GM21825 (cell line): ENCODE measurements at regions not wholly inside any gene's neighbourhood (a gene's known extent, or its start where the extent isn't known, plus 50 kb on each side); places are given as distances from the start of the nearest gene placed in this dataset.

Experiments used
- ATAC-seq: cut with Tn5 transposase; IDR thresholded peaks from one replicate; pipeline ENCODE4 v1.9.1; 2021; ENCODE audit warnings: mild to moderate bottlenecking, moderate library complexity; ENCODE audit not compliant: unreplicated experiment

DNA sequence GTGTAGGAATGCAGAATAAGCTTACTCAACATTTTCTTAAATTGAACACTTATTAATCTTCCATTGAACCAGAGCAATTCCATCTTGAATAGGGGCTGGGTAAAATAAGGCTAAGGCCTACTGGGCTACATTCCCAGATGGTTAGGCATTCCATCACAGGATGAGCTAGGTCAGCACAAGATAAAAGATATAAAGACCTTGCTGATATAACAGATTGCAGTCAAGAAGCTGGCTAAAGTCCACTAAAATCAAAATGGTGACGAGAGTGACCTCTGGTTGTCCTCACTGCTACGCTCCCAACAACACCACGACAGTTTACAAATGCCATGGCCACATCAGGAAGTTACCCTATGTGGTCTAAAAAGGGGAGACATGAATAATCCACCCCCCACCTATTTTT is 156.1 kb downstream of the NXNL2 start:
- no peak for ATAC-seq

DNA sequence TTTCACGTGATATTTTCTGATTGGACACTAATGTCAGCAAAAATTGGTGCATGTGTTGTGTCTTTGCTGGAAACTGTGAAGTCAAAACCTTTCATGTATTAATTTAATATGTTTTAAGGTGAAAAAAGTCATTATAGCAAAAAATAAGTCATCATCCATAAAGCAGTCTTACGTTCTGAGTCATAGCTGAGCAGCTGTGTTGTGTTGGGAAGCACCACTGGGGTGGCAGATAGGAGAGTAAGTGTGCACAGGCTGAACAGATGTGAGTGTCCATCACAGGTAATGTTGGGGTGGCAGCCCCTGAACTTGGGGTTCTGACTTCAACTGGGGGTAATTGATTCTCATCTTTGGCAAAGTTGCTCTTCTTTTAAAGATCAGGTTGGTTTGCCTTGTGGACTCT is 156.8 kb downstream of the NXNL2 start:
- no peak for ATAC-seq

DNA sequence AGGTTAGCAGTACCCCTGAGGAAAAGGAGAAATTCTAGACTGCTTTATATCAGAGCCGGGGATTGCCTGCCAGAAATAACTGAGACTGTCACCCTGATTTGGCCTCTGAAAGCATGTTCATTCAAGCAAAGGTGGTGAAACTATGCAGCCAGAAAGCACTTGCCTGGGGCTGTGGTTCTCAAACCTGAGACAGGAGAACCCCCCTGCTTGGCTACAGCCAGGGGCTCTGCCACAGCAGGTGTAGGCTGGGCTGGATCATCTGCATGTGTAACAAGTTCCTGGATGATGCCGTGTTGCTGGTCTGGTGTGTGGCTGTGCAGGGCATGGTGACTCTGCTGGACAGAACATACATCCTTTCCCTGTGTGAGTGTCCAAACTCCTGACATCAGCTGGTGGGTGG is 157.8 kb downstream of the NXNL2 start:
- ATAC-seq: no peak

DNA sequence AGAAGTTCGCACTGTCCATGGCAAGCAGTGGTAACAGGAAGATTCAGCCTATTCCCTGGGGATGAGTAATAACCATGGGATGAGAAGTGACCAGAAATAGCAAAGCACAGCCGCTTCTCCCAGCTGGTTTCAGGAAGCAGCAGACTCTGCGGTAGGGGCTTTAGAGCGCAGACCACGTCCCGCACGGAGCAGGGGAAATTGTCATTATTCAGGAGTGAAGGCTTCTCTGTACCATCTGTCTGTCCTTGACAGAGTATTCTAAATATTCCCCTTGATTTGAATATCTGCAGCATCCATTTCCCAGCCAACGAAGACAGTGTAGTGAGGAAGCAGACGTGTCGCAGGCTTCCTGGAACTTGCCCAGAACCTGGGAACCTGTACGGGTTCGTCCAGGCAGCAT is 159.6 kb downstream of the NXNL2 start:
- ATAC-seq: no peak

DNA sequence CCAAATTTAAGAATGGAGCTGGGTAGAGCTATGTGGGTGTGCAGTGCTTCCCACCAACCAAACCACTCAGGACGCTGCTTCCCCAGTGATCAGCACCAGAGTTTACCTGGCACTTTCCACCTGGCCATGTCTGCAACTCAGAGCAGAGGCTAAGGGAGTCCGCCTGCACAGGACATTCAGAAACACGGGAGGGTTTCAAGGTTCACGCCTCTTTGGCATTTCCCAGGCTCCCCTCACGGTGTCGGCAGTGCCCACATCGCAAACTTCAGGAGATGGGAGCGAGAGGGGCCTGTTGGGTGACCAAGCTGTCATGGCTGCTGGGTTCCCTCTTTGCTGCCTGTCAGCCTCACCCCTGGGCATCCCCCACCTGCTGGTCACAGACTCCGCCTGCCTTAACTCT is 161.5 kb downstream of the NXNL2 start:
- ATAC-seq: no peak

DNA sequence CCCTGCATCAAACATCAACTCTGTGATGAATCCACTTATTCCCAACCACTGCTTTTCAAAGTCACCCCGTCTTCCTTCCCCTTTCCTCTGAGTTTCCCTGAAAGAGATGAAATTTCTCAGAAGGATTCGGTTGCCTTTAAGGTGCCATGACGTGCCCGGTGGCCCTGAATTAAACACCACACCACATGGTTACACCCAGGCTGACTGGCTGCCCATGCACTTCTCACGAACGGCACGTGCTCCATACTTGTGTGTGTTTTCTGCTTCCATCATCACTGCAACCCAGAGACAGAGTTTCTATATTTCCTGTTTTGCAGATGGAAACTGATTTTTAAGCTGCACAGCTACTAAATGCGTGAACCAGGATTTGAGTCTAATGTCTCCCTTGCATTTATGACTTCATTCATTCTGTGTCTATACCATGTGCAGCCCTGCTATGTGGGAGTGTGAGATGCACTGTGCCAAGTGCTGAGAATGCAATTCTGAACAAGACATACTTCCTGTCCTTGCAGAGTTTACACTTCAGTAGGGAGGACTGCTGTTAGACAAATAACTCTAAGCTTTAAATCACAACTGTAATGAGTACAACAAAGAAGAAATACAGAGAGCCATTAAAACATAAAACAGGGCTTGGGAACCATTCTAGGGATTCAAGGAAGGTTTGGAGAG is 162.9 kb downstream of the NXNL2 start:
- ATAC-seq: no peak

DNA sequence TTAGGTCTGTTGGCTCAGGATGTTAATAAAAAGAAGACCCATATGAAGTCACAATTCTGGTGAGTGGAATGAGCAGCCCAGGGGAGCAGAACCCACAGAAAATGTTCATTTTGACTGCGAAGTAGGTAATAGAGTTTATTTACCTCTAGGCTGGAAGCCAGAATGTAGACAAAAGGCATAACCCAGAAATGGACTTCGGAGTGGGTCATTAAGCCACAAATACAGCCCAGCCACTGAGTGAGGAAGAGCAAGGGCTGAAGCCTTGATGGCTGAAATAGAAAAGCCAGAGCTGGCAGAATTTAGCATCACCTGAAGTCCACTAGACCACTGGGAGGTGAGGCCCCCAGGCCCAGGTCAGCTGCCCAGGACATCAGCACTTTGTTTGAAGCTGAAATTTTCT is 168.0 kb downstream of the NXNL2 start:
- no peak for ATAC-seq

DNA sequence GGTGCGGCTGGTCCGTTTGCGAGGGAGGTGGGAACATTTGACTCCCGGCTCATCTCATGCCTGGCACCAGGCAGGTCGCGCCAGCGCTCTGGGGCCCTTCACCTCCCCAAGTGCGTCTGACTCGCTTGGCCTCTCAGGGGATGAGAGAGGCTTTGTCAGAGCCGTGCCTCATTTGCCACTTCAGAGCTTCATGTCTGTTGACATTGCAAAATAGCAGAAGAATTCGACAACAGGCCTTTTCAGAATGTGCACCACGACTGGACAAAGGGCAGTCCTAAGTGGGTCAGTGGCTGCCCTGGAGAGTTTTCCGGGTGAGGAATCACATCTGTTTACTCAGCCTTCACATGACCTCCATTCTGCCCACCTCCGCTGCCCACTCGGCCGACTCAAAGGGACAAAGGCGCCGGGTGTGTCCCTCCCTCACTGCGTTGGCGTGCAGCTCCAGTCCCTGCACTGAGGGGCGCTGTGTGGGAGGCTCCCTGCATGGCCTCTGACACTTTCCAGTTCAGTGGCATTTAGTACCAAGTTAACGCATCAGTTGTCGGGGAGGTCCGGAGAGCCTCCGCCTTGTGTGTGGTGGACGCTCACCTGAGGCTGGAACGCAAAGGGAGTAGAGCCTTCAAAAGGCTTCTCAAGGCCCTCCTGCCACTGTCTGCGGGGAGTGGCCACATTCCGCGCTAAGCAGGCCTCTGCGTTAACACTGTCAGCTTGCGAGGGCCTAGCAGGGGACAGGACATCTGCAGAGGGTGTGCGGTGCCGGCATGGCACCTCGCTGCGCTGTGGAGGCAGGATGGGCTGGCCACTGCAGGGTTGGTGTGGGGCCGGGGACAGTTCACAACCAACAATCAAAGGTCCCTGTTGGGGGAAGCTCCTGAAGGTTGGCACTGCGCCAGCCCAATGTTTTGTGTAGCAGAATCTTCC is 171.5 kb downstream of the NXNL2 start:
- no peak for ATAC-seq

DNA sequence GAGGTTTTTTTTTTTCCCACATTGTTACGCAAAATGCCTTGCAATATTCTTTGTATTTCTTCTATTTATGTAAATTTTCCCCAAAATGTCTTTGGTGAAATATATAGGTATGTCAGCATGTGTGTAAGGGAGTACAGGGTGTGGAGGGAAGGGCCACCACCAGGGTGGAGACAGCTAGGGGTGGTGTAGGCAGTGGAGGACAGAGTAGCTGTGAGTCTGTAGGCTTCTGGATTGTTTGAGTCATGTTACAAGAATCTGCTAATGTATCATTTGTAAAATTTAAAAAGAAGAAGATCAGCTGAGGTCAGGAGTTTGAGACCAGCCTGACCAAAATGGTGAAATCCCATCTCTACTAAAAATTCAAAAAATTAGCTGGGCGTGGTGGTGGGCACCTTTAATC is 175.5 kb downstream of the NXNL2 start:
- no peak for ATAC-seq

DNA sequence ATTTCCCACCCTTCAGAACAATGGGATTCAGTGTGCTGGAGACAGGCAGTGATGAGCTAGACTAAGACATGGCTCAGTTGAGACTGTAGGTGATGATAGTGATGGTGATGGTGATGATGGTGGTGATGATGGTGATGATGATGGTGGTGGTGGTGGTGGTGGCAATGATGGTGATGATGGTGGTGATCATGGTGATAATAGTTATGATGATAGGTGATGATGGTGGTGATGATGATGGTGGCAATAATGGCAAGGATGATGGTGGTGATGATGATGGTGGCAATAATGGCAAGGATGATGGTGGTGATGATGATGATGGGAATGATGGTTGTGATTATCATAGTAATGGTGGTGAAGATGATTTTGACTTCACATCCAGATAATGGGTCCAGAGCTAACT is 176.7 kb downstream of the NXNL2 start:
- ATAC-seq: no peak

DNA sequence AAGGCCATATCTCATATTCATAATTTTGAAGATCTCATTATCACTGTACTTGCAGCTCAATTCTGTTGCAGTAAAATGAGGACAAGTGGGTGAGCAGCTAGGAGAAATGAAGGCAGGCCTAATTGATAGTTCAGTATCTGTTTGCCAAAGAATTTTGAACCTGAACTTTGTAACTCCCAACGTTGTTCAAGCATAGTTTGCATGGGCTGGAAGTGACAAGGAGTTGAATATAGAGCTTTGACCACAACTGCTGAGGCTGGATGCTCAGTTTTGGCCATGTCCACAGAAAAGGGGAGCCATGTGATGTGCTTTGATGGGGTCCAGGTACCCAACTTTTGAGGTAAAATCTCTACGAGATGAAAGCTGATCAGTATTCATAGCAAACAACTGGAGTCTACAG is 177.5 kb downstream of the NXNL2 start:
- no peak for ATAC-seq

DNA sequence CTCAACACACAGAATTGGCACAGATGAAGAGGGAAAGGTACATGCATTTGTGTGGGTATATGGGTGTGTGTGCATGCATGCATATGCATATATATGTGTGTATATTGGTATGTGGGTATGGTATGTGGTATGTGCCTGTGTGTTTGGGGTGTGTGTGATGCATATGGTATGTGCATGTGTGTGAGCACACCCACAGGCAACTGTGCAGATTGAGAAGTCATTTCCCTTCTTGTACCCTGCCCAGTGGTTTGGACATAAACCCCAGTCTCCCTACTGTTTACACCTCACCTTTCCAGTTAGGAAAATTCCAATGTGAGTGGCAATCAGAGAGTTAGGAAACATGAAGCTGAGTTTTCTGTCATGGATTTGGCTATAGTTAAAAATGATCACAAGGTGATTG is 178.0 kb downstream of the NXNL2 start:
- no peak for ATAC-seq

DNA sequence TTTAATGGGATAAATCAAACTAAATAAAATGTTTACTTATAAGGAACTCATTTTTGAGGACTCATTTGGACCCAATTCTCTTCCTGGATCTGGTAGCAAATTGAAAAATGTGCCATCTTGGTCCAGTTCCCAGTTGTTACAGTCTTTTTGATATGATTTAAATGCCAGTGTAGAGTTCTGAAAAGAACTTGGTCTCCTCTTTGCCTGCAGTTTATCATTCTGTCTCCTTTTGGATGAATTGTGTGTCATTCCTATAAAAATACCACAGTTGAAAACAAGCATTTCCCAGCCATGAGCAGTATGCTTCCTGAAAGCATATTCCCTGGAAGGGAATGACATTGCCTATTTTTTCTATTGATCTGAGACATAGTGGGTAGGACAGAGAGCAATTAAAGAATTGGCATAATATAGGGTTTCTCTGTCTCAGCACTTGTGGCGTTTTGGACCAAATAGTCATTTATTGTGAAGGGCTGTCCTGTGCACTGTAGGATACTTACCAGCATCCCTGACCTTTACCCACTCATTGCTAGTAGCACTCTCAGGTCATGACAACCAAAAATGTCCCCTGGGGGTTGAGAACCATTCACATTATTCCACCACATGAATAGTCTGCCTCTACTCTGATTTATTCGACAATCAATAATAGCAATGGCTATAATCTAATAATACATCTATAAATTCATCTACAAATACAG is 181.8 kb downstream of the NXNL2 start:
- no peak for ATAC-seq

DNA sequence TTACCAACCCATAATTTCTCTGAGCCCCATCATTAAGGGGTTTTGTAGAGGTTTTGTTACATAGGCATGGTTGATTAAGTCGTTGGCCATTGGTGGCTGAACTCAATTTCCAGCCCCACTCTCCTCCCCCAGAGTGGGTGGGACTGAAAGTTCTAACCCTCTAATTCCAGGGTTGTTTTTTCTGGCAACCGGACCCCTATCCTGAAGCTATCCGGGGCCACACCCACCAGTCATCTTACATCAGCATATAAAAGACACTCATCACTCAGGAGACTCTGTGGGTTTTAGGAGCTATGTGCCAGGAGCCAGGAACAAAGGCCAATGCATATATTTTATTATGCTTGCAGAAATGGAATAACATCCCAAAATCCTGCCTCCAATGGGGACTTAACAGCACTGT is 186.0 kb downstream of the NXNL2 start:
- no peak for ATAC-seq

DNA sequence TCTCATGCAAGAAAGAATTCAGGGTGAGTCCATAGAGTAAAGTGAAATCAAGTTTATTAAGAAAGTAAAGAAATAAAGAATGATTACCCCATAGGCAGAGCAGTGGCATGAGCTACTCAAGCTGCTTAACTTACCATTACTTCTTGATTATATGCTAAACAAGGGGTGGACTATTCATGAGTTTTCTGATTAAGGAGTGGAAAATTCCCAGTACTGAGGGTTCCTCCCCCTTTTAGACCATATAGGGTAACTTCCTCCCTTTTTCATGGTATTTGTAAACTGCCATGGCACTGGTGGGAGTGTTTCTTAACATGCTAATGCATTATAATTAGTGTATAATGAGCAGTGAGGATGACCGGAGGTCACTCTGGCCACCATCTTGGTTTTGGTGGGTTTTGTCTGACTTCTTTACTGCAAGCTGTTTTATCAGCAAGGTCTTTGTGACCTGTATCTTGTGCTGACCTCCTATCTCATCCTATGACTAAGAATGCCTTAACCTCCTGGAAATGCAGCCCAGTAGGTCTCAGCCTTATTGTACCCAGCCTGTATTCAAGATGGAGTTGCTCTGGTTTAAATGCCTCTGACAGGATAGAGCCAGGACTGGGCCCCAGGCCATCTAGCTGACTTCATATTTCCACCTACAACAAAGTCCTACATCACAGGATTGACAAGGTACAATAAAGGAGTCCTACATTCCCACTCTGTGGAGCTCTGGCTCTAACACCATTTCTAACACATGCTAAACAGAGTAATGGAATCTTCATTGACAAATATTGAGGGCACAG is 186.7 kb downstream of the NXNL2 start:
- no peak for ATAC-seq

DNA sequence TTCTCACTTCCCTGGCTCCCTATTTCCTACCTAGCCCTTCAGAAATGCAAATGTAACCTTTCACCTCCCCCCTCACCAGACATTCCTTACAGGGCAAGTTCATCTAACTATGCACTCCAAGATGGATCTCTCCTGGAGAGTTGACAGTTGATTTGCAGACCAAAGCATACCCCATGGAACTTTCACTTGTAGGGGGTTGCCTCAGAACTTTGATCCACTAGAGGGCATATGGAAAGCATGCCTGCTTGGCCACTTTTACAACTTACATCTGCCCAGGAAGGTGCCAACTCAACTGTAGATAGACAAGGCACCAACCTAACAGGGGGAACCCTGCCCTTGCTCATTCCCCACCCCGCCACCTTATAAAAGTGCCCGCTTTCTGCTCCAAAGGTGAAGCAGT is 187.8 kb downstream of the NXNL2 start:
- ATAC-seq: no peak

DNA sequence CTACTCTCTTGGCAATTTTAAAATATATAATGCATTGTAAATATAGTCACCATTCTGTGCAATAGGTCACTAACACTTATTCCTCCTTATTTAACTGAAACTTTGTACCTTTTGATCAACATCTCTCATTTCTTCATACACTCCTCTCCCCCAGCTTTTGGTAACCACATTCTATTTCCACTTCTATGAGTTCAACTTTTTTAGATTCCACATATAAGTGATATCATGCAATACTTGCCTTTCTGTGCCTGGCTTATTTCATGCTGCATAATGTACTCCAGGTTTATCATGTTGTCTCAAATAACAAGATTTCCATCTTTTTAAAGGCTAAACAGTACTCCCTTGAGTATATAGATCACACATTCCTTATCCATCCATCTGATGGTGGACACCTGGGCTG is 188.8 kb downstream of the NXNL2 start:
- no peak for ATAC-seq

DNA sequence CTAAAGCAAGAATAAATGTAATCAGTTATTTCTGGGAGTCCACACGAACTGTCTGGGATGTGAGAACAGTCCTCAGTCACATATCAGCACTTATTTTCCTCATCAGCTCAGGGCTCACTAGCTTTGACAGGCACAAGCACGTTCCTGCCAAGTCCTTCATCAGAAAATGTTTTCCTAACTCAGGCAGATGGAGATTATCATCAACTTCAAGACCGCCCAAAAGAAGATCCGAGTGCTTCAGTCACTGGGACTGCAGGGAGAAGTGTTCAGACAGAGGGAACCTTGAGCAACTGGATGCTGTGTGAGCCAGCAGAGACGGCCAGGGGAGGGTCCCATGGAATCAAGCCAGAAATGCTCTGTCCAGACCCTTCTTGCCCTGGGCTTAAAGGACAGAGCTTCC is 189.4 kb downstream of the NXNL2 start:
- no peak for ATAC-seq

DNA sequence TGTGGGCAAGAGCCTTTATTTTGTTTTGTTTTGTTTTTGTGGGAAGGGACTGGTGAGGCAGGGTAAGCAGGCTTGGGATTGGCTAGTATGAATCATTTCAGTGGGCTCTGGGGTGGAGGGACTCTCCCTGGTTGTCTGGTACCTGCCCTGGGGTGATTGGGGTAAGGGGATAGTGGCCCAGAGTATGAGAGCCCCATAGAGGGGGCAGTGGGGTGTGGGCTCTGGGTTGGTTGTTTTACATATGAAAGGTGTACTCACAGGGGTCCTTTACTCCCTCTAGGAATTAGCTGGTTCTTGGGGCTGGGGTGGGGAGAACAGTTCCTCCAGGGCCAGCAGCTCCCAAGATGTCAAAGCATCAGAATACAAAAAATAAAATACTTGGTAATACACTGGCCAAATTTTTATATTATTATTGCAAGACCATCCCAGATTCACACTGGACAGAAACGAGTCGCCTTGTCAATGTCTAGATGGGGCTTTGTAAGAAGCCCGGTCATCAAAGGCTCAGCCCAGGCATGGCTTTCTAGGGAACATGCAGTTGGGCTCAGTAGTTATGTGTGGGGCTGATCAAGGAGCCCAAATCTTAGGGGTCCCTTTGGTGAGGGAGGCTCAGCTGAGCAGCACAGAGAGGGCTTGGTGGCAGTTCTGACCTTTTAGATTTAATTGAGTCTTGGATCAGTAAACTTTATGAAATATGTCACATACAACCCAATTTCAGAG is 190.5 kb downstream of the NXNL2 start:
- no peak for ATAC-seq

DNA sequence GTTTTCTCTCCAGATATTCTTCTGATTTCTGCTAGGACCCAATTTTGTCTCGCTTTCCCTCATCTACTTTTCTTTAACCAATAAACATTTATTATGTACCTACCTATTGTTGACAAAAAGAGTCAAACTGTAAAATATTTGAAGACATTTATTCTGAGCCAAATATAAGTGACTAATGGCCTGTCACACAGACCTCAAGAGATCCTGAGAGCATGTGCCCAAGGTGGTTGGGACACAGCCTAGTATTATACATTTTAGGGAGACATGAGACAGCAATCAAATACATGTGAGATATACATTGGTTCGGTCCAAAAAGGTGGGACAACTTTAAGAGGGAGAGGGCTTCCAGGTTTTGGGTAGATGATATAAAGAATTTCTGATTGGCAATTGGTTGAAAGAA is 191.8 kb downstream of the NXNL2 start:
- ATAC-seq: no peak
